Left kidney (tissue), 1 donor: ENCODE measurements at regions not wholly inside any gene's neighbourhood (a gene's known extent, or its start where the extent isn't known, plus 50 kb on each side); places are given as distances from the start of the nearest gene placed in this dataset.

Experiments
- DNase-seq: peaks from one replicate; pipeline ENCODE4 v3.0.0-alpha.2; 2013

GRCh38 chr18:54769526-54770464 is 58.5 kb upstream of the RAB27B start:
- no peak for DNase-seq

GRCh38 chr18:54772056-54772455 is 56.2 kb upstream of the RAB27B start:
- no peak for DNase-seq

GRCh38 chr18:54774423-54774822 is 53.9 kb upstream of the RAB27B start:
- no peak for DNase-seq

- no peak for DNase-seq
Observed at GRCh38 chr18:54774981-54775665, 53.2 kb upstream of the RAB27B start.

GRCh38 chr18:54775686-54776085 is 52.6 kb upstream of the RAB27B start:
- DNase-seq = no peak

GRCh38 chr18:54776282-54776977 is 51.8 kb upstream of the RAB27B start:
- no peak for DNase-seq

- no peak for DNase-seq
Observed at GRCh38 chr18:54777118-54777791, 51.0 kb upstream of the RAB27B start.

GRCh38 chr18:54777989-54778388 is 50.3 kb upstream of the RAB27B start:
- DNase-seq = no peak
